ENCODE measurements at regions not wholly inside any gene's neighbourhood (a gene's known extent, or its start where the extent isn't known, plus 50 kb on each side); places are given as distances from the start of the nearest gene placed in this dataset.

DNA sequence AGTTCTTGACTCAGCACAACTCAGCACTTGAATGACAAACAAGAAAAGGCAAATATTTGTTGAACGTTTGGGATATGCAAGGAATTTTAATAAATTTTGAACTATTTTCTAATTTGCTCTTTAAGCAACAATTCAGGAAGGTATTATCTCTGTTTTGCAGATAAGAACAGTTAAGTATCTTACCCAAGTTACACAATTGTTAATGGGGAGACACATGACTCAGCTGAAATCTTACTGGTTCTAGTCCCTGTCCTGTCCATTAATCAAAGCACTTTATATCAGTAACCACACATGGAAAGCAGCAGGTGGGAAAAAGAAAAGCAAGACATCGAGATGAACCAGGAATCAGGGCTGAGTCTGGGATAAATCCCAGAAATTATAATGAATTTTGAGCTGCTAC lies 493.9 kb upstream of the PIK3C3 start:
- Histone ChIP-seq H4K20me1 (ENCODE audit: insufficient read depth, low read depth, low read length) (no peaks in the 10 kb centered on the region), H3K9ac (ENCODE audit: low read length) (no peak overlapping the region), H3K27ac (ENCODE audit: low read length) (no peak overlapping the region), H3K27me3 (ENCODE audit: low read length) (no peaks in the 10 kb centered on the region), H3K4me1 (ENCODE audit: low read length) (no peaks in the 10 kb centered on the region), H2AFZ (ENCODE audit: low read length) (no peak overlapping the region), H3K36me3 (ENCODE audit: insufficient read depth, low read length) (no peaks in the 10 kb centered on the region), H3K79me2 (ENCODE audit: low read length) (no peaks in the 10 kb centered on the region), H3K9me2 (replicated peaks; ENCODE audit: insufficient read depth, low read length) (no peaks in the 10 kb centered on the region), H3K4me2 (ENCODE audit: low read depth, low read length, poor library complexity, severe bottlenecking) (no peak overlapping the region), H3K9me3 (ENCODE audit: low read length) (no peaks in the 10 kb centered on the region), H3K4me3 (ENCODE audit: low read length) (no peak overlapping the region)
- no peak for DNase-seq

DNA sequence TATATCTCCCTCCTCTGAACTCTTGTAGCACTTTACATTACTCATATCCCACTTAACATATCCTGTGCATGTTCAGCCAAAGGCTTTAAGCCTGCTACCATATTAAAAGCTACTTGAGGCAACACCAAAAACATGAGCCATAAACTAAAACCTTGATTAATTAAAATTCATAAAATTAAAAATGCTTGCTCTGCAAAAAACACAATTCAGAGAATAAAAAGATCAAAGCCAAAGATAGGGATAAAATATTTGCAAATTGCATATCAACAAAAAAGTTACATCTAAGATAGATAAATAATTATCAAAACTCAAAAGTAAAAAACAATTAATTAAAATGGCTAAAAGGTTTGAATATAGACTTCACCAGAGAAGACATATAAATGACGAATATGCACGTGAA lies 495.4 kb upstream of the PIK3C3 start:
- H3K79me2 ChIP-seq (ENCODE audit: low read length) = no peaks in the 10 kb centered on the region
- H3K27ac ChIP-seq (ENCODE audit: low read length) = no peak overlapping the region
- DNase-seq = no peak
- no peaks in the 10 kb centered on the region for H3K9me2 ChIP-seq (replicated peaks; ENCODE audit: insufficient read depth, low read length)
- no peak overlapping the region for H3K4me3 ChIP-seq (ENCODE audit: low read length)
- H3K9ac ChIP-seq (ENCODE audit: low read length) = no peak overlapping the region
- no peaks in the 10 kb centered on the region for H4K20me1 ChIP-seq (ENCODE audit: insufficient read depth, low read depth, low read length)
- no peaks in the 10 kb centered on the region for H3K4me1 ChIP-seq (ENCODE audit: low read length)
- H2AFZ ChIP-seq (ENCODE audit: low read length) = no peak overlapping the region
- H3K27me3 ChIP-seq (ENCODE audit: low read length) = no peaks in the 10 kb centered on the region
- no peaks in the 10 kb centered on the region for H3K9me3 ChIP-seq (ENCODE audit: low read length)
- H3K4me2 ChIP-seq (ENCODE audit: low read depth, low read length, poor library complexity, severe bottlenecking) = no peak overlapping the region
- H3K36me3 ChIP-seq (ENCODE audit: insufficient read depth, low read length) = no peaks in the 10 kb centered on the region

DNA sequence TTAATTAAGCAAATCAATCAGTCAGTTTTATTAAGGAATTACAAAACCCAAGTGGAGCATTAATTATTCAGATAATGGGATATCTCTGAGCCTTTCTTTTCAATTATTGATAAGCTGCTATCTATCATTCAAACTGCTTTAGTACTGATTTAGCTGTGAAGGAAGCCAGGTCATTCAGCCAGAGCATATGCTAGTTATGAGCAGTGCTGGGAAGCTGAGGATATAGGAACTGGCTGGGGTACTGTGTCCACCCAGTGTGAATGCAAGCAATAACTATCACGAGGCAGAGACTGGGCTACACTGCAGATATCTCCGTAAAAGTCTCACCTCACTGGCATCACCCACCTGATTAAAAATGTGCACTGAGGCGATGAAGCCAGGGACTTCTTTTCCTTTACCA lies 496.7 kb upstream of the PIK3C3 start:
- Histone ChIP-seq H3K36me3 (ENCODE audit: insufficient read depth, low read length) (no peaks in the 10 kb centered on the region), H3K27me3 (ENCODE audit: low read length) (no peaks in the 10 kb centered on the region), H3K9ac (ENCODE audit: low read length) (no peak overlapping the region)

DNA sequence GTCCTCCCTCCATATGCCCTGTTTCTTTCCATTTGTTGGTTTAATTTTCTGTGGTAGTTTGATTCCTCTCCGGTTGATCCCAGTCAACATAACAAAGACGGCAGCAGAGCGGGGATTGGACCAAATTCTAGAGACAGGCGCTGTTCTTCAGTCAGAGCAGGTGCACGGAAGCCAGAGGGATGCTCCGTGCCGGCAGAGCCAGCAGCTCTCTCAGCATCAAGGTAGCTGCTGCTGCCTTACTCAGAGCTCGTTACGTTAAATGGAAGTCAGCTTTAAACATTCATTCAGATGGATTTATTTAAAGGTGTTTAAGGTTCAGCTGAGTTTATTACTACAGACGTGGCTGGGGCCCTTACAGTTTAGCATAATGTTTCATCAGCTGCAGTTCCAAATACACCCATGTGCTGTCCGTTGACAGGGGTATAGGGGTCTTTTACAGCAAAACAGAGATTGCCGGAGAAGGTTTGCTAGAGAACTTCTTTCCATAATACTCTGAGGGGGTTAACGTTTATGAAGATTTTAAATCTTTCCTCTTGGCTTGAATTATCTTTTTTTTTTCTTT lies 497.2 kb upstream of the PIK3C3 start:
- no peak overlapping the region for H3K4me2 ChIP-seq (ENCODE audit: low read depth, low read length, poor library complexity, severe bottlenecking)
- H3K27ac ChIP-seq (ENCODE audit: low read length) = no peak overlapping the region

More for the DNA sequence above, 496.7 kb upstream of the PIK3C3 start:
- H3K9me2 ChIP-seq (replicated peaks; ENCODE audit: insufficient read depth, low read length) = no peaks in the 10 kb centered on the region
- no peaks in the 10 kb centered on the region for H4K20me1 ChIP-seq (ENCODE audit: insufficient read depth, low read depth, low read length)
- no peaks in the 10 kb centered on the region for H3K79me2 ChIP-seq (ENCODE audit: low read length)
- no peak overlapping the region for H3K27ac ChIP-seq (ENCODE audit: low read length)
- H3K4me3 ChIP-seq (ENCODE audit: low read length) = no peak overlapping the region
- H3K4me1 ChIP-seq (ENCODE audit: low read length) = no peaks in the 10 kb centered on the region
- no peak overlapping the region for H3K4me2 ChIP-seq (ENCODE audit: low read depth, low read length, poor library complexity, severe bottlenecking)
- H3K9me3 ChIP-seq (ENCODE audit: low read length) = no peaks in the 10 kb centered on the region
- no peak for DNase-seq
- H2AFZ ChIP-seq (ENCODE audit: low read length) = no peak overlapping the region

DNA sequence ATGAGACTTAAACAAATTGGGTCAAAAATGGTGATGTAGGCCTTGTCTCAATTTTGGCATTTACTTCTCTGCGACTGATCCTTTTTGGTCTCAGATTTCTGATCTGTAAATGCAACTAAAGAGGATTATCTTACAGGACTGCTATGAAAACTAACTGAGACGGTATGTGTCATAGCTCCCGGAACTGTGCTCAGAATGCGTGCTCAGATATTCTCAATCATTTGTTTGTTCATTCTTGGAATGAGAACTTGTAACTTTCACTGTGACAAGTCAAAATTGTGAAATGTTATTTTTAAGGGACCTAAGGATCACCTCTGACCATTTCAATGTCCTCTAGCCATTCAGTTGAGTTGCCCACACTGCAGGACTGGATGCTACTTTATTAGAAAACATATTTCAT lies 498.2 kb upstream of the PIK3C3 start:
- Histone ChIP-seq H3K9me2 (replicated peaks; ENCODE audit: insufficient read depth, low read length) (no peaks in the 10 kb centered on the region), H3K9me3 (ENCODE audit: low read length) (no peaks in the 10 kb centered on the region), H3K36me3 (ENCODE audit: insufficient read depth, low read length) (no peaks in the 10 kb centered on the region), H3K27ac (ENCODE audit: low read length) (no peak overlapping the region), H3K79me2 (ENCODE audit: low read length) (no peaks in the 10 kb centered on the region), H4K20me1 (ENCODE audit: insufficient read depth, low read depth, low read length) (no peaks in the 10 kb centered on the region), H3K4me1 (ENCODE audit: low read length) (no peaks in the 10 kb centered on the region), H3K9ac (ENCODE audit: low read length) (no peak overlapping the region), H3K27me3 (ENCODE audit: low read length) (no peaks in the 10 kb centered on the region), H2AFZ (ENCODE audit: low read length) (no peak overlapping the region), H3K4me2 (ENCODE audit: low read depth, low read length, poor library complexity, severe bottlenecking) (no peak overlapping the region), H3K4me3 (ENCODE audit: low read length) (no peak overlapping the region)
- DNase-seq = no peak

More for the DNA sequence above, 497.2 kb upstream of the PIK3C3 start:
- H3K9me3 ChIP-seq (ENCODE audit: low read length) = no peaks in the 10 kb centered on the region
- no peaks in the 10 kb centered on the region for H3K27me3 ChIP-seq (ENCODE audit: low read length)
- no peaks in the 10 kb centered on the region for H3K79me2 ChIP-seq (ENCODE audit: low read length)
- H3K4me3 ChIP-seq (ENCODE audit: low read length) = no peak overlapping the region
- no peaks in the 10 kb centered on the region for H3K9me2 ChIP-seq (replicated peaks; ENCODE audit: insufficient read depth, low read length)
- H3K36me3 ChIP-seq (ENCODE audit: insufficient read depth, low read length) = no peaks in the 10 kb centered on the region
- H3K4me1 ChIP-seq (ENCODE audit: low read length) = no peaks in the 10 kb centered on the region
- H3K9ac ChIP-seq (ENCODE audit: low read length) = no peak overlapping the region
- H2AFZ ChIP-seq (ENCODE audit: low read length) = no peak overlapping the region
- no peak for DNase-seq
- no peaks in the 10 kb centered on the region for H4K20me1 ChIP-seq (ENCODE audit: insufficient read depth, low read depth, low read length)

DNA sequence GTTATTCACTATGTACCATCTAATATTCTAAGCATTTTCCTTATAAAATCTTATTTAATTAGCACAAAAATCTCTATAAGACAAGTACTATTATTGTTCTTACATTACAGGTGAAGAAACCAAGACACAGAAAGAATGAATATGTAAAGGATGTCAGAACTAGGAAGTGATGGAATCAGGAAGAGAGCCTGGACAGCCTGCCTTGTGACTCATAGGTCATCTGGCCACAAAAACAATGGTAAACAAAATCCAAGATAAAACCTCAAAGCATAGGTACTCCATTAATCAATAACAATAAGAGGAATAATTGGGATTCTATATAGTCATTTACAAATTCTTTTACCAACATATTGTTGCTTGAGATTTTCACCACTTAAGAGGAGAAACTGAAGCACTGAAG lies 505.4 kb upstream of the PIK3C3 start:
- no peak overlapping the region for H3K4me2 ChIP-seq (ENCODE audit: low read depth, low read length, poor library complexity, severe bottlenecking)
- no peak for DNase-seq
- no peaks in the 10 kb centered on the region for H3K9me3 ChIP-seq (ENCODE audit: low read length)
- H3K9me2 ChIP-seq (replicated peaks; ENCODE audit: insufficient read depth, low read length) = no peaks in the 10 kb centered on the region
- H3K9ac ChIP-seq (ENCODE audit: low read length) = no peak overlapping the region
- no peaks in the 10 kb centered on the region for H3K79me2 ChIP-seq (ENCODE audit: low read length)
- H3K4me3 ChIP-seq (ENCODE audit: low read length) = no peak overlapping the region
- H2AFZ ChIP-seq (ENCODE audit: low read length) = no peak overlapping the region
- no peaks in the 10 kb centered on the region for H3K36me3 ChIP-seq (ENCODE audit: insufficient read depth, low read length)
- no peaks in the 10 kb centered on the region for H4K20me1 ChIP-seq (ENCODE audit: insufficient read depth, low read depth, low read length)
- H3K27ac ChIP-seq (ENCODE audit: low read length) = no peak overlapping the region
- no peaks in the 10 kb centered on the region for H3K4me1 ChIP-seq (ENCODE audit: low read length)
- no peaks in the 10 kb centered on the region for H3K27me3 ChIP-seq (ENCODE audit: low read length)

DNA sequence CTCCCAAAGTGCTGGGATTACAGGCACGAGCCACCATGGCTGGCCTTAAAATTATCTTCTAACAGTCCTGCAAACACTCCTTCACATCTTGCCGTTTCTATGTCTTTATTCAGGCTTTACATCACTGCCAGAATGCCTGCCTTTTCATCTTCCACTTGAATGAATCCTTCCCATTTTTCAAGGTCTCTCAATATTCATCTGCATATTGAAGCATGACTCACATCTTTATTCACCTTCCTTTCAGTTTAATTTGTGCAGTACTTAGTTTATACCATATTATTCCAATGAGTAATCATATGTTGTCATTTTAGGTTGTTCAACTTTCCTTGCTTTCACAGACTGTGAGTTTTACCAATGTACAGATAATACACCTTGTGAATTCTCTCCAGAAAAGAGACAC lies 510.1 kb upstream of the PIK3C3 start:
- H3K9ac ChIP-seq (ENCODE audit: low read length) = no peak overlapping the region
- no peaks in the 10 kb centered on the region for H3K27me3 ChIP-seq (ENCODE audit: low read length)
- no peaks in the 10 kb centered on the region for H3K9me3 ChIP-seq (ENCODE audit: low read length)
- H3K4me3 ChIP-seq (ENCODE audit: low read length) = no peak overlapping the region
- no peaks in the 10 kb centered on the region for H3K36me3 ChIP-seq (ENCODE audit: insufficient read depth, low read length)
- no peaks in the 10 kb centered on the region for H3K9me2 ChIP-seq (replicated peaks; ENCODE audit: insufficient read depth, low read length)
- no peak for DNase-seq
- no peak overlapping the region for H2AFZ ChIP-seq (ENCODE audit: low read length)
- no peak overlapping the region for H3K27ac ChIP-seq (ENCODE audit: low read length)
- no peak overlapping the region for H3K4me2 ChIP-seq (ENCODE audit: low read depth, low read length, poor library complexity, severe bottlenecking)
- no peaks in the 10 kb centered on the region for H3K4me1 ChIP-seq (ENCODE audit: low read length)
- no peaks in the 10 kb centered on the region for H4K20me1 ChIP-seq (ENCODE audit: insufficient read depth, low read depth, low read length)
- no peaks in the 10 kb centered on the region for H3K79me2 ChIP-seq (ENCODE audit: low read length)

DNA sequence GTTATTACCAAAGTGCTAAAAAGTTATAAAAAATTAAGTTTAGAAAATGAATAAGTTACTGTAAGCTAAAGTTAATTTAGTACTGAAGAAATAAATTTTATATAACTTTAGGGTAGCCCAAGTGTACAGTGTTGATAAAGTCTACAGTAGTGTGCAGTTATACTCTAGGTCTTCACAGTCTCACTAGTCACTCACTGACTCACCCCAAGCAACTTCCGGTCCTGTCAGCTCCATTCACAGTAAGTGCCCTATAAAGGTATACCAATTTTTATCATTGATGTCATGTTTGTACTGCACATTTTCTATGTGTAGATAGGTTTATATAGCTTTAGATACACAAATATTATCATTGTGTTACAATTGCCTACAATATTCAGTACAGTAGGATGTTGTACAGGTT lies 518.3 kb upstream of the PIK3C3 start:
- Histone ChIP-seq H2AFZ (ENCODE audit: low read length) (no peak overlapping the region), H3K4me2 (ENCODE audit: low read depth, low read length, poor library complexity, severe bottlenecking) (no peak overlapping the region), H4K20me1 (ENCODE audit: insufficient read depth, low read depth, low read length) (no peaks in the 10 kb centered on the region), H3K36me3 (ENCODE audit: insufficient read depth, low read length) (no peaks in the 10 kb centered on the region), H3K27ac (ENCODE audit: low read length) (no peak overlapping the region), H3K9ac (ENCODE audit: low read length) (no peak overlapping the region), H3K79me2 (ENCODE audit: low read length) (no peaks in the 10 kb centered on the region), H3K4me1 (ENCODE audit: low read length) (no peaks in the 10 kb centered on the region), H3K9me2 (replicated peaks; ENCODE audit: insufficient read depth, low read length) (no peaks in the 10 kb centered on the region), H3K27me3 (ENCODE audit: low read length) (no peaks in the 10 kb centered on the region), H3K4me3 (ENCODE audit: low read length) (no peak overlapping the region), H3K9me3 (ENCODE audit: low read length) (no peaks in the 10 kb centered on the region)
- DNase-seq = no peak

DNA sequence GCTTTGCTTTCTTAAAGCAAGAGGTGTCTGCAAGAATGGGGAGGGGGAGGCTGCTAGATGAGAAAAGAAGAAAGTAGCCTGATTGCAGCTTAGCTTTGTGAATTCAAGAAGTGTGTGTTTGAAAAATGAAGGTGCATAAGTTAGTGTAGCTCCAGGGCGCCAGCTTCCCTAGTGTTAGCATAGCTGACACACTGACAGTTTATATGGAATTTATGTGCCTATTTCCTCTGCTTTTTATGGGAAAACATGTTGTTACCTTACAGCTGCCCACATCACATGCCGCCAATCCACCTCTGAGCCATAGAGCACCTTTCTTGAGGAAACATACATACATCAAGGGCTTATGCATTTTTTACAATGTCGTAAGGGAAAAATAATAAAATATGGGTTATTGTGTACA lies 536.4 kb upstream of the PIK3C3 start:
- no peak overlapping the region for H3K4me2 ChIP-seq (ENCODE audit: low read depth, low read length, poor library complexity, severe bottlenecking)
- H3K27ac ChIP-seq (ENCODE audit: low read length) = no peak overlapping the region
- no peak overlapping the region for H2AFZ ChIP-seq (ENCODE audit: low read length)
- no peaks in the 10 kb centered on the region for H4K20me1 ChIP-seq (ENCODE audit: insufficient read depth, low read depth, low read length)
- H3K4me3 ChIP-seq (ENCODE audit: low read length) = no peak overlapping the region
- H3K9ac ChIP-seq (ENCODE audit: low read length) = no peak overlapping the region
- no peaks in the 10 kb centered on the region for H3K79me2 ChIP-seq (ENCODE audit: low read length)
- H3K36me3 ChIP-seq (ENCODE audit: insufficient read depth, low read length) = no peaks in the 10 kb centered on the region
- DNase-seq = no peak
- H3K9me3 ChIP-seq (ENCODE audit: low read length) = no peaks in the 10 kb centered on the region
- no peaks in the 10 kb centered on the region for H3K27me3 ChIP-seq (ENCODE audit: low read length)
- no peaks in the 10 kb centered on the region for H3K9me2 ChIP-seq (replicated peaks; ENCODE audit: insufficient read depth, low read length)
- H3K4me1 ChIP-seq (ENCODE audit: low read length) = no peaks in the 10 kb centered on the region

All from Karpas-422 (cell line).